H1 (cell line): ENCODE measurements at regions not wholly inside any gene's neighbourhood (a gene's known extent, or its start where the extent isn't known, plus 50 kb on each side); places are given as distances from the start of the nearest gene placed in this dataset.

ENCODE experiments used
- CTCF ChIA-PET: fragments of 300-600 bp; sonication (Branson Sonifier 250); formaldehyde crosslinking; loops from one replicate; lab custom pipeline; 2021; ENCODE audit not compliant: partially characterized antibody; lab: Charles Lee
- POLR2A ChIA-PET: fragments of 300-600 bp; sonication (Branson Sonifier 250); formaldehyde crosslinking; loops from one replicate; lab custom pipeline; 2021; ENCODE audit warnings: inconsistent platforms; ENCODE audit not compliant: partially characterized antibody; lab: Charles Lee
- DNase-seq, 2 experiments: peaks; one replicate each; pipeline versions ENCODE4 v3.0.0 to v3.0.0-alpha.2; 2010 to 2022; ENCODE audit warnings: low spot score in 2 of 2, low read depth in 1 of 2, mixed read lengths in 1 of 2
- FAIRE-seq: peaks from 2 replicates; lab custom pipeline; 2011; peaks lifted over from hg19 to GRCh38; lab: Jason Lieb, UNC
- H2AFZ ChIP-seq: 2 replicates; pipeline ENCODE4 v1.8.1; 2012; ENCODE audit warnings: low read length, inconsistent platforms
- H2AK5ac ChIP-seq: 2 replicates; pipeline ENCODE4 v1.6.1; 2013; ENCODE audit warnings: low read depth, low read length
- H2BK120ac ChIP-seq: replicated peaks from 2 replicates; pipeline ENCODE3; 2013; ENCODE audit warnings: low read depth, low read length, inconsistent platforms
- H2BK12ac ChIP-seq: 2 replicates; pipeline ENCODE4 v1.6.1; 2013; ENCODE audit warnings: low read depth, low read length
- H2BK15ac ChIP-seq: 2 replicates; pipeline ENCODE4 v1.6.1; 2013; ENCODE audit warnings: low read length
- H2BK20ac ChIP-seq: 2 replicates; pipeline ENCODE4 v1.6.1; 2013; ENCODE audit warnings: low read length
- H2BK5ac ChIP-seq: 2 replicates; pipeline ENCODE4 v1.6.1; 2013; ENCODE audit warnings: low read depth, low read length
- H3K14ac ChIP-seq: 2 replicates; pipeline ENCODE4 v1.6.1; 2013; ENCODE audit warnings: inconsistent platforms; ENCODE audit not compliant: insufficient read length
- H3K18ac ChIP-seq: 2 replicates; pipeline ENCODE4 v1.6.1; 2013; ENCODE audit warnings: low read length; ENCODE audit errors: extremely low read depth
- H3K23ac ChIP-seq: 2 replicates; pipeline ENCODE4 v1.6.1; 2013; ENCODE audit warnings: inconsistent platforms; ENCODE audit not compliant: insufficient read length
- H3K23me2 ChIP-seq: 2 replicates; pipeline ENCODE4 v1.6.1; 2013; ENCODE audit warnings: low read depth, low read length
- H3K27ac ChIP-seq: 2 replicates; pipeline ENCODE4 v1.6.1; 2011; ENCODE audit warnings: low read depth, low read length, inconsistent platforms
- H3K27me3 ChIP-seq, 4 experiments: replicated peaks in 1 of 4; 1 replicate in 1 of 4; 2 replicates in 3 of 4; pipeline versions ENCODE4 v1.6.1 to v1.8.1; 2011 to 2013; ENCODE audit warnings: low read length in 3 of 4, mild to moderate bottlenecking in 3 of 4, inconsistent platforms in 2 of 4, mixed read lengths in 2 of 4, moderate library complexity in 1 of 4; ENCODE audit not compliant: control insufficient read depth in 3 of 4, insufficient read depth in 3 of 4; ENCODE audit errors: extremely low read depth in 1 of 4
- H3K36me3 ChIP-seq, 4 experiments: 2 replicates each; pipeline versions ENCODE4 v1.6.1 to v1.8.1; 2011 to 2013; ENCODE audit warnings: mild to moderate bottlenecking in 4 of 4, low read length in 3 of 4, moderate library complexity in 2 of 4, control low read depth in 1 of 4, inconsistent platforms in 1 of 4; ENCODE audit not compliant: insufficient read depth in 4 of 4, control insufficient read depth in 2 of 4
- H3K4ac ChIP-seq: replicated peaks from 2 replicates; pipeline ENCODE3; 2013; ENCODE audit warnings: low read length, low read depth, mixed read lengths, inconsistent platforms; ENCODE audit not compliant: insufficient read length
- H3K4me1 ChIP-seq, 4 experiments: replicated peaks in 1 of 4; 1 replicate in 1 of 4; 2 replicates in 3 of 4; pipeline versions ENCODE4 v1.6.1 to v1.8.1; 2011 to 2013; ENCODE audit warnings: low read length in 3 of 4, inconsistent platforms in 2 of 4, mixed read lengths in 1 of 4; ENCODE audit not compliant: insufficient read depth in 4 of 4, control insufficient read depth in 3 of 4
- H3K4me2 ChIP-seq, 2 experiments: 2 replicates each; pipeline versions ENCODE4 v1.6.1 to v1.8.1; 2011 to 2013; ENCODE audit warnings: low read depth in 2 of 2, low read length in 2 of 2, control low read depth in 1 of 2, inconsistent platforms in 1 of 2, mild to moderate bottlenecking in 1 of 2; ENCODE audit not compliant: insufficient read depth in 1 of 2
- H3K4me3 ChIP-seq, 4 experiments: fragments of 200-600, 300-600 bp in 1 of 4; sonication (generic), shearing (Covaris generic), sonication (Bioruptor Twin) in 1 of 4; 2 replicates each; pipeline versions ENCODE4 v1.5.1 to v1.8.1; 2011 to 2016; ENCODE audit warnings: low read length in 4 of 4, low read depth in 3 of 4, control low read depth in 2 of 4, inconsistent platforms in 2 of 4, mild to moderate bottlenecking in 2 of 4, mixed read lengths in 1 of 4, moderate library complexity in 1 of 4; ENCODE audit not compliant: insufficient read depth in 2 of 4; ENCODE audit errors: extremely low read depth in 1 of 4
- H3K56ac ChIP-seq: replicated peaks from 2 replicates; pipeline ENCODE3; 2013; ENCODE audit warnings: low read depth, mild to moderate bottlenecking, mixed read lengths, low read length, inconsistent platforms; ENCODE audit not compliant: insufficient read length
- H3K79me1 ChIP-seq: 2 replicates; pipeline ENCODE4 v1.6.1; 2013; ENCODE audit warnings: low read depth, low read length, control low read depth
- H3K79me2 ChIP-seq, 2 experiments: 2 replicates each; pipeline versions ENCODE4 v1.6.1 to v1.8.1; 2012 to 2013; ENCODE audit warnings: low read length in 2 of 2, mild to moderate bottlenecking in 2 of 2, inconsistent platforms in 1 of 2; ENCODE audit not compliant: insufficient read depth in 2 of 2, control insufficient read depth in 1 of 2
- H3K9ac ChIP-seq, 4 experiments: replicated peaks in 1 of 4; 1 replicate in 1 of 4; 2 replicates in 3 of 4; pipeline versions ENCODE4 v1.6.1 to v1.8.1; 2011 to 2013; ENCODE audit warnings: low read depth in 3 of 4, low read length in 3 of 4, control low read depth in 2 of 4, mild to moderate bottlenecking in 2 of 4, moderate library complexity in 2 of 4, inconsistent platforms in 1 of 4; ENCODE audit errors: extremely low read depth in 1 of 4
- H3K9me3 ChIP-seq, 2 experiments: 2 replicates each; pipeline versions ENCODE4 v1.6.1 to v1.8.1; 2012 to 2013; ENCODE audit warnings: mild to moderate bottlenecking in 2 of 2, moderate library complexity in 2 of 2, control low read depth in 1 of 2, inconsistent platforms in 1 of 2, low read depth in 1 of 2, low read length in 1 of 2, mixed read lengths in 1 of 2; ENCODE audit not compliant: insufficient read depth in 2 of 2
- H4K20me1 ChIP-seq, 2 experiments: replicated peaks in 1 of 2; 2 replicates each; pipeline versions ENCODE3 to v1.8.1; 2011 to 2013; ENCODE audit warnings: inconsistent platforms in 2 of 2, low read length in 2 of 2, mild to moderate bottlenecking in 1 of 2; ENCODE audit not compliant: insufficient read depth in 2 of 2, control insufficient read depth in 1 of 2
- H4K5ac ChIP-seq: 2 replicates; pipeline ENCODE4 v1.6.1; 2013; ENCODE audit warnings: low read length, low read depth, mixed read lengths, inconsistent platforms; ENCODE audit not compliant: insufficient read length
- H4K8ac ChIP-seq: 2 replicates; pipeline ENCODE4 v1.8.0; 2013; ENCODE audit warnings: mild to moderate bottlenecking, moderate library complexity, low read length, inconsistent platforms; ENCODE audit not compliant: insufficient read depth; ENCODE audit errors: extremely low read depth
- H4K91ac ChIP-seq: replicated peaks from 2 replicates; pipeline ENCODE3; 2013; ENCODE audit warnings: low read length, mixed read lengths, inconsistent platforms; ENCODE audit not compliant: insufficient read length
- ASH2L ChIP-seq: fragments of 200-600, 300-600 bp; sonication (generic); IDR thresholded peaks from one replicate; pipeline ENCODE4 v1.7.1; 2017; ENCODE audit warnings: low read length
- CHD2 ChIP-seq: IDR thresholded peaks from 2 replicates; pipeline ENCODE4 v1.6.1; 2012; ENCODE audit warnings: low read length, improper control_type of control experiment
- EP300 ChIP-seq, 2 experiments: IDR thresholded peaks; 1 replicate in 1 of 2; 2 replicates in 1 of 2; pipeline ENCODE4 v1.6.1; 2011 to 2012; ENCODE audit warnings: low read depth in 2 of 2, low read length in 2 of 2, mild to moderate bottlenecking in 2 of 2, borderline replicate concordance in 1 of 2, inconsistent platforms in 1 of 2, moderate library complexity in 1 of 2
- HDAC6 ChIP-seq: IDR thresholded peaks from one replicate; pipeline ENCODE4 v1.7.1; 2012; ENCODE audit warnings: low read depth, mild to moderate bottlenecking, inconsistent platforms, low read length, moderate library complexity
- JUN ChIP-seq: IDR thresholded peaks from 2 replicates; pipeline ENCODE4 v1.6.1; 2011; ENCODE audit warnings: low read depth, mild to moderate bottlenecking, improper control_type of control experiment, low read length
- POLR2AphosphoS5 ChIP-seq: IDR thresholded peaks from 2 replicates; pipeline ENCODE4 v1.6.1; 2011; ENCODE audit warnings: low read depth, low read length
- SP1 ChIP-seq: IDR thresholded peaks from 2 replicates; pipeline ENCODE4 v1.6.1; 2011; ENCODE audit warnings: low read depth, low read length
- WGBS, 2 experiments: shearing (Covaris generic) in 1 of 2; methylation state at CpG; one replicate each; pipeline versions ENCODE4 v1.1.6 to v1.1.7; 2013 to 2015; ENCODE audit warnings: low lambda C conversion rate in 2 of 2, mixed read lengths in 2 of 2, inconsistent platforms in 1 of 2, low coverage in 1 of 2, missing lambda C conversion rate in 1 of 2; ENCODE audit not compliant: insufficient replicate concordance in 2 of 2, insufficient coverage in 1 of 2, insufficient read length in 1 of 2; ENCODE audit errors: extremely low coverage in 1 of 2, missing lambda C conversion rate in 1 of 2; 5-methylcytosine and 5-hydroxymethylcytosine counted together

DNA sequence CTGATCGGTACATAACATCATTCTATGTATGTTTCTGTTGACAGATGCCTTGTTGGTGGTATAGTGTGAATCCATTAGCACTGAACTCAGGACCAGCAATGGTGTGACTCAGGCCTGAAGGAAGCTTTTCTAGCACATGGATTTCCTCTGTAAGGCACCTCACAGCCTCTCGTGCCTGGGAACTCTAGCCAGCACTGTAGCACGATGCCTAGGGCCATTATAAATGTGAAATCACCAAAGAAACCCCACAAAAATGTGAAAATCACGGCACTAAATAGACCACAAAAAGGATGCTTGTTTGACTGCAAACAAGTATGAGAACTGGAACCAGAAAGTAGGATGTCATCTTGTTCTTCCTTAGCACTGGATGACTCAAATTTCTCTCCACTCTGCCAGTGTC is 63.7 kb upstream of the NKX2-2 start:
- Histone ChIP-seq H3K23ac (no peak overlapping the region), H4K91ac (no peak overlapping the region), H3K4me3 (no peak overlapping the region), H2AK5ac (no peak overlapping the region), H3K56ac (no peak overlapping the region), H4K20me1 (no peaks in the 10 kb centered on the region), H3K4me2 (no peak overlapping the region), H3K4me1 (no peaks in the 10 kb centered on the region), H3K18ac (no peak overlapping the region), H2AFZ (no peak overlapping the region), H3K14ac (no peak overlapping the region), H2BK20ac (no peak overlapping the region), H2BK5ac (no peak overlapping the region), H3K4ac (no peak overlapping the region), H3K79me2 (no peaks in the 10 kb centered on the region), H3K27me3 (peaks cover 0 to 1% (median 0%) of the 10 kb centered on the region in 4 experiments; a peak in 1 of 7 replicates), H2BK12ac (no peak overlapping the region), H3K79me1 (no peaks in the 10 kb centered on the region), H3K27ac (no peak overlapping the region), H4K8ac (no peak overlapping the region), H4K5ac (no peak overlapping the region), H3K23me2 (no peaks in the 10 kb centered on the region), H3K36me3 (no peaks in the 10 kb centered on the region), H2BK120ac (no peak overlapping the region), H2BK15ac (no peak overlapping the region), H3K9ac (no peak overlapping the region), H3K9me3 (no peaks in the 10 kb centered on the region)
- ChIA-PET POLR2A (no interaction called here), CTCF (interaction anchor here (0.6 to 2.8 kb wide), 4 partner anchors 21 to 299 kb away, joined by 3 to 16 read pairs (median 10); no protein-coding TSS in a partner anchor)
- FAIRE-seq, result no peak
- 90% methylated on average over 4 of the region's 4 CpGs; no CpG with 5 or more reads in 1 of the 2 experiments for WGBS, 2 experiments
- DNase-seq, result no peak
- TF ChIP-seq POLR2AphosphoS5 (no peak), EP300 (IDR thresholded peaks at IDR 0.05; ENCODE audit: borderline replicate concordance in 1 of 2, low read depth in 2 of 2, low read length in 2 of 2) (no peak), ASH2L (no peak), CHD2 (no peak), HDAC6 (no peak), SP1 (no peak), JUN (no peak)
